GM12875 (cell line): ENCODE measurements at regions not wholly inside any gene's neighbourhood (a gene's known extent, or its start where the extent isn't known, plus 50 kb on each side); places are given as distances from the start of the nearest gene placed in this dataset.
"Not testable (repeated sequence)": the region's sequence is repeated elsewhere in the genome, so short reads cannot be mapped to it uniquely, and the experiment has no call there.

Experiments used
- H3K4me3 ChIP-seq: one replicate; pipeline ENCODE4 v1.5.1; 2011; ENCODE audit warnings: low read depth, low read length, control low read depth
- TF ChIP-seq, protein P1 (sequence below): IDR thresholded peaks from 2 replicates; pipeline ENCODE4 v1.5.1; 2011; ENCODE audit warnings: low read depth, mild to moderate bottlenecking, control low read depth, inconsistent platforms, low read length, moderate library complexity, borderline replicate concordance; ENCODE audit not compliant: insufficient read depth

DNA sequence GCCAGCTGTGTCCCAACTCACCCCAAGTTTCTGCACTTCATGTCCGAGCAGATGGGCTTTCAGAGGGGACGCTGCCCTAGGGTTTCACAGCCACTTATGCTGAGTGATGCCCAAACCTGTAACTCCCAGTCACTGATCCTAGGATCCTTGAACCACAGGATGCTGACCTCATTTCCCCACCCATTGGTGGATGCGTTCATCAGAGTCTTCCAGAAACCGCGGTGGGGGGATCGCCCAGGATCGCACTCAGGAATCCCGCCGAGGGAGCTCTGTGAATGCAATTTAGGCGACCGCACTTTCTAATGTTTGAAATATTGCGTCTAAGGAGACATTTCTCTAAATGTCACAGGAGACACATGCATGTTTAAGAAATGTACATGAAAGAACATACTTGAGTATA is 212.3 kb upstream of the IRX4 start:
- TF ChIP-seq, protein P1, sequence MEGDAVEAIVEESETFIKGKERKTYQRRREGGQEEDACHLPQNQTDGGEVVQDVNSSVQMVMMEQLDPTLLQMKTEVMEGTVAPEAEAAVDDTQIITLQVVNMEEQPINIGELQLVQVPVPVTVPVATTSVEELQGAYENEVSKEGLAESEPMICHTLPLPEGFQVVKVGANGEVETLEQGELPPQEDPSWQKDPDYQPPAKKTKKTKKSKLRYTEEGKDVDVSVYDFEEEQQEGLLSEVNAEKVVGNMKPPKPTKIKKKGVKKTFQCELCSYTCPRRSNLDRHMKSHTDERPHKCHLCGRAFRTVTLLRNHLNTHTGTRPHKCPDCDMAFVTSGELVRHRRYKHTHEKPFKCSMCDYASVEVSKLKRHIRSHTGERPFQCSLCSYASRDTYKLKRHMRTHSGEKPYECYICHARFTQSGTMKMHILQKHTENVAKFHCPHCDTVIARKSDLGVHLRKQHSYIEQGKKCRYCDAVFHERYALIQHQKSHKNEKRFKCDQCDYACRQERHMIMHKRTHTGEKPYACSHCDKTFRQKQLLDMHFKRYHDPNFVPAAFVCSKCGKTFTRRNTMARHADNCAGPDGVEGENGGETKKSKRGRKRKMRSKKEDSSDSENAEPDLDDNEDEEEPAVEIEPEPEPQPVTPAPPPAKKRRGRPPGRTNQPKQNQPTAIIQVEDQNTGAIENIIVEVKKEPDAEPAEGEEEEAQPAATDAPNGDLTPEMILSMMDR = no peak
- no peak overlapping the region for H3K4me3 ChIP-seq

DNA sequence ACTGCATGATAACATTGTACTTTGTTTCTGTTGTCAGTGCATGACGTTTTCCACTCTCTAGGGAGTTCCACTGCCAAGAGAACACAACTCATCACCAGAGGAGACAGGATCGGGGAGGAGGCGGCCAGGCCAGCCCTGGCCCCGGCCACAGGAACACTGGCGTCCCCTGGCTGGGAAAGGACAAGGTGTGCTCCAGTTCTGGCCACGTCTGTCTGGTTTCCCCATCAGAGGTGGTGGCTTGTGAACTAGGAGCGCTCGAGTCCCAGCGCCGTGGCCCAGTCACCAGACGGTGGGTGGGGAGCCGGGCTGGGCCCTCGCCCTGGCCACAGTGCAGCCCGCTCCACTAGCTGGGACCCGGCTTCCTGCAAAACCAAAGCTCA is 211.9 kb upstream of the IRX4 start:
- TF ChIP-seq, protein P1 = no peak

DNA sequence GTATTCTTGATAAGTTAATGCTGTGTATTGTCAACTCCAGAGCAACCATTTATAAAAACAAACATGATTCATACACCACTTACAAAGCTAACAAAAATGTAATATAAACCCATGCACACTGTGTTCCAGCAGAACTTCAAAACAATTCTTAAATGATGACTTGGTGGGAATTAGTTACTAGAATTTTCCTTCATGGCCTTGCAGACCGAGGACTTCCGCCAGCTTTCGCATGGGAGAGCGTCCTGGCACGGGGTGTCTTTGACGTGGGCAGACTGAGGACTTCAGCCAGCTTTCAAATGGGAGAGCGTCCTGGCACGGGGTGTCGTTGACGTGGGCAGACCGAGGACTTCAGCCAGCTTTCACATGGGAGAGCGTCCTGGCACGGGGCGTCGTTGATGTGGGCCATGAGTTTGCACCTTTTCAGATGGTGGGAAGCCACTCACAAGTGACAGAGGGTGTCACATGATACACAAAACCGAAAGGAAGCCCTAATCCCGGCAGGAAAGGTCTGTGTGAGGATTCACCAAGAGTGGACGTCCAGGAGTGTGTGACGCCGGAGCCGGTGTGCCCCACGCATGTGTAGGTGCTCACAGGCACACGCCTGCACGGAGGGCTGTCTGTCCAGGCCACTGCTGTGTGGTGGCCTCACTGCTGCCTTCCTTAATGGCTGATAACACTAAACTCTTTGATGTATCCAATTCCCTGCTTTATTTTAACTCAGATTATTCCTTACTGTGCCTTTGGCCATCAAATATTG is 211.3 kb upstream of the IRX4 start:
- TF ChIP-seq, protein P1 = no peak
- H3K4me3 ChIP-seq = no peak overlapping the region

More for the DNA sequence above, 211.9 kb upstream of the IRX4 start:
- no peak overlapping the region for H3K4me3 ChIP-seq

DNA sequence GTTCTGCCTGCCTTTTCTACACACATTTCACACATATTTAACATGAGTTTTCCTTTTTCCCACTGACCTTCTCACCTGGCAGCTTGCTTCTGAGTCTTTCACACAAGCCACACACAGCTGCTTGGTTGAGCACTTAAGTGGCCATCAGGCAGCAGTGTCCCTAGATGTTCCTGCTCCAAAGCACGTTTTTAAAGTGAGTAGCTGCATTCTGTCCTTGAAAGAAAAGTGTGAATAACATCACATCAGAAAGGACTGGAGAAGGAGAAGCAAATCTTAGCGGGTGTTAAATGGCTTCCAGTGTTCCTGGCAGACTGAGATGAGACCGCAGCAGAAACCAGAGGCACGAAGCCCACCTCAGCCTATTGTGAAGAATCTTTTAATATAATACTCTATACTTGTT is 209.2 kb upstream of the IRX4 start:
- H3K4me3 ChIP-seq = no peak overlapping the region
- TF ChIP-seq, protein P1 = no peak

DNA sequence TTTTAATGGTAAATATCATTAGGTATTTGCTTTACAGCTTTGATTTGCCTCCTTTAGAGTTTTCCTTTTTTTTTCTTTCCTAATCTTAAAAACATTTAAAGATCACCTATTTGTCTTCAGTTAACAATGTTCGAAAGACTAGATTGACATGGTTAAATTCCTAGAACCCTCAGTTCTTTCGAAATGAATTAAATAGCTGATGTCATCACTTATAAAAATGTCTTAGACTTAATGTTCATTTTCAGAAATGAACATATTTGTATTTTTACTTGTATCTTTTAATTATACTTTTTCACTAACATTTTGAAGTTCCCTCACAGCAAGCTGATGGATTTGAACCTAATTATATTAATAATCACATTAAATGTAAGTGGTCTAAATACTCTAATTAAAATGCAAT is 205.3 kb upstream of the IRX4 start:
- TF ChIP-seq, protein P1 = no peak
- H3K4me3 ChIP-seq = no peak overlapping the region

DNA sequence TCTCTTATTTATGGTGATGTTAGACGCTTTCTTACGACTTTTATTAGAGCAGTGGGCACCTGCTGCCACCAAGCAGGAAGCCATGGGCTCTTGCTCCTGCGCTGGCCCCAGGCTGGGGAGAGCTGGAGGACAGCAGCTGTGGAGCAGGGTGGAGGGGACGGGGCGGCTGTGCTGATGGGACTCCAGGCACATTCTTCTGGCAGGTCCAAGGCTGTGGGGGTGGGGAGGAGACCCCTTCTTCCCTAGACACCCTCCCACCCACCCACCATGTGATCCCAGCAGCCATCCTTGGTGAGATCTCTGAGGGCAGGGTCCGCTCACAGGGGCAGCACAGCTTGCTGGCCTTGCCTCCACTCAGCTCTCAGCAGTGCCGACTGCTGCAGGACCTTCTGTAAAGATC is 192.6 kb upstream of the IRX4 start:
- TF ChIP-seq, protein P1 = no peak

DNA sequence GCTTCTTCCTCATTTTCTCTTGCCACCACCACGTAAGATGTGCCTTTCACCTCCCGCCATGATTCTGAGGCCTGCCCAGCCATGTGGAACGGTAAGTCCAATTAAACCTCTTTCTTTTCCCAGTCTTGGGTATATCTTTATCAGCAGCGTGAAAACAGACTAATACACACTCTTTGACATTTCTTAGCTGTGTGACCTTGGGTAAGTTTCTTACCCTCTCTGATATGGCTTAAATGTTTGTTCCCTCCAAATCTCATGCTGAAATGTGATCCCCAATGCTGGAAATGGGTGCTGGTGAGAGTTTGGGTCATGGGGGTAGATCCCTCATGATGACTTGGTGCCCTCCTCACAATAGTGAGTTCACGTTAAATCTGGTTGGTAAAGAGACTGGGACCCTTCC is 188.8 kb upstream of the IRX4 start:
- TF ChIP-seq, protein P1 = no peak
- H3K4me3 ChIP-seq = no peak overlapping the region

More for the DNA sequence above, 192.6 kb upstream of the IRX4 start:
- no peak overlapping the region for H3K4me3 ChIP-seq

DNA sequence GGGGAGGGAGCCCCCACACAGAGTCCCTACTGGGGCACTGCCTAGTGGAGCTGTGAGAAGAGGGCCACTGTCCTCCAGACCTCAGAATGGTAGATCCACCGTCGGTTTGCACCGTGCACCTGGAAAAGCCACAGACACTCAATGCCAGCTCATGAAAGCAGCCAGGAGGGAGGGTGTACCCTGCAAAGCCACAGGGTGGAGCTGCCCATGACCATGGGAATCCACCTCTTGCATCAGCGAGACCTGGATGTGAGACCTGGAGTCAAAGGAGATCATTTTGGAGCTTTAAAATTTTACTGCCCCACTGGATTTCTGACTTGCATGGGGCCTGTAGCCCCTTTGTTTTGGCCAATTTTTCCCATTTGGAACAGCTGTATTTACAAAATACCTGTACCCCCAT is 188.1 kb upstream of the IRX4 start:
- not testable (repeated sequence) for H3K4me3 ChIP-seq
